GM12878 (cell line): ENCODE measurements at regions not wholly inside any gene's neighbourhood (a gene's known extent, or its start where the extent isn't known, plus 50 kb on each side); places are given as distances from the start of the nearest gene placed in this dataset.

ENCODE experiments used
- DPF2 ChIP-seq: fragments of 450-650 bp; IDR thresholded peaks from 2 replicates; pipeline ENCODE4 v1.6.1; 2017; ENCODE audit warnings: mild to moderate bottlenecking
- EED ChIP-seq: sonication (generic); IDR thresholded peaks from 2 replicates; pipeline ENCODE4 v1.6.1; 2016; ENCODE audit warnings: antibody characterized with exemption, low read depth
- GATAD2B ChIP-seq: fragments of 450-650 bp; conservative IDR thresholded peaks from 2 replicates; pipeline ENCODE4 v1.6.1; 2017; ENCODE audit warnings: low read depth, mild to moderate bottlenecking, moderate library complexity
- IKZF2 ChIP-seq, 2 experiments: fragments of 450-650 bp; IDR thresholded peaks; 2 replicates each; pipeline ENCODE4 v1.6.1; 2017; ENCODE audit warnings: mild to moderate bottlenecking in 2 of 2, moderate library complexity in 2 of 2
- MYB ChIP-seq: fragments of 150-350 bp; IDR thresholded peaks from 2 replicates; pipeline ENCODE4 v1.6.1; 2014; ENCODE audit warnings: mild to moderate bottlenecking, low read depth, low read length, borderline replicate concordance
- NBN ChIP-seq: fragments of 450-650 bp; IDR thresholded peaks from 2 replicates; pipeline ENCODE4 v1.6.1; 2016
- NR2F1 ChIP-seq: fragments of 450-650 bp; conservative IDR thresholded peaks from 2 replicates; pipeline ENCODE4 v1.6.1; 2017; ENCODE audit warnings: mild to moderate bottlenecking
- PML ChIP-seq: IDR thresholded peaks from 2 replicates; pipeline ENCODE4 v1.6.1; 2012; ENCODE audit warnings: low read length, inconsistent platforms
- POU2F2 ChIP-seq: IDR thresholded peaks from 3 replicates; pipeline ENCODE4 v1.6.1; 2011; ENCODE audit warnings: low read depth, mild to moderate bottlenecking, low read length, borderline replicate concordance
- RCOR1 ChIP-seq: conservative IDR thresholded peaks from 2 replicates; pipeline ENCODE4 v1.6.1; 2012; ENCODE audit warnings: low read depth, low read length, improper control_type of control experiment
- SP1 ChIP-seq: IDR thresholded peaks from one replicate; pipeline ENCODE4 v1.6.1; 2011; ENCODE audit warnings: low read depth, low read length
- SPI1 ChIP-seq: IDR thresholded peaks from 2 replicates; pipeline ENCODE4 v1.6.1; 2011; ENCODE audit warnings: low read depth, mild to moderate bottlenecking, low read length, moderate library complexity, borderline replicate concordance; ENCODE audit not compliant: insufficient read depth
- TCF12 ChIP-seq: IDR thresholded peaks from 2 replicates; pipeline ENCODE4 v1.6.1; 2011; ENCODE audit warnings: low read depth, mild to moderate bottlenecking, low read length
- WRNIP1 ChIP-seq: IDR thresholded peaks from 2 replicates; pipeline ENCODE4 v1.6.1; 2011; ENCODE audit warnings: low read depth, low read length, improper control_type of control experiment, borderline replicate concordance
- ZNF622 ChIP-seq: fragments of 450-650 bp; IDR thresholded peaks from 2 replicates; pipeline ENCODE4 v1.6.1; 2017; ENCODE audit warnings: mild to moderate bottlenecking, inconsistent platforms
- TF ChIP-seq, protein P1 (sequence below): fragments of 450-650 bp; formaldehyde crosslinking; IDR thresholded peaks from 2 replicates; pipeline ENCODE4 v1.4.0; 2020; ENCODE audit warnings: mild to moderate bottlenecking, moderate library complexity
- TF ChIP-seq, protein P2 (sequence below): fragments of 450-650 bp; IDR thresholded peaks from 2 replicates; pipeline ENCODE4 v1.6.1; 2017; ENCODE audit warnings: mild to moderate bottlenecking, moderate library complexity
- TF ChIP-seq, protein P3 (sequence below): IDR thresholded peaks from 2 replicates; pipeline ENCODE4 v1.6.1; 2011; ENCODE audit warnings: low read depth, mild to moderate bottlenecking, low read length, moderate library complexity, borderline replicate concordance; ENCODE audit errors: extremely low read depth
- TF ChIP-seq, protein P4 (sequence below): IDR thresholded peaks from 2 replicates; pipeline ENCODE4 v1.6.1; 2011; ENCODE audit warnings: low read depth, low read length, improper control_type of control experiment, borderline replicate concordance
- TF ChIP-seq, protein P5 (sequence below): fragments of 450-650 bp; IDR thresholded peaks from 2 replicates; pipeline ENCODE4 v1.6.1; 2017; ENCODE audit warnings: mild to moderate bottlenecking, low read depth, inconsistent platforms; ENCODE audit not compliant: poor library complexity, severe bottlenecking

DNA sequence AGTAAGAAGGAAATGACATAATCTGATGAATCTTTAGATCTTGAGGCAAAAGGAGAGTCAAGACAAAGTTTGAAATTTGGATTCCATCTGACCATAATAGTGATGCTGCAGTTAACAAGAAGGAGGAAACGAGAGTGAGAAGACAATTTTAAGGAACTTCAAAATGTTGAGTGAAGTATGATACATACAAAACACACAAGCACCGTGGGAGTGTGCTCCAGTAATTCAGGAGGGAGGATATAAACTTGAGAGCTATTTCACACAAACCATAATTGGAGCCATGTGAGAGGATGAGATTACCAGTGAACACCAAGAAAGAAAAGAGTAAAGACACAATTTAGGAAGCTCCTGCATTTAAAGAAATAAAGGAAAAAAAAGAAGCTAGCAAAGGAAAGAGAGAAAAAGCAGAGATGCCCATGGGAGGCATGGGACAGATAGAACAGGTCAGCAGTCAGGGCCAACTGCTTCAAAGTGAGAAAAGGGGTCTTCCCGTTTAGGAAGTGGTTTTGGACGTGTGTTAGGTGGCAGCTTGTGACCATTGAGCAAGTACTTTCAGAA lies 150.7 kb upstream of the SLC7A11 start (continued):
- TF ChIP-seq, protein P1, sequence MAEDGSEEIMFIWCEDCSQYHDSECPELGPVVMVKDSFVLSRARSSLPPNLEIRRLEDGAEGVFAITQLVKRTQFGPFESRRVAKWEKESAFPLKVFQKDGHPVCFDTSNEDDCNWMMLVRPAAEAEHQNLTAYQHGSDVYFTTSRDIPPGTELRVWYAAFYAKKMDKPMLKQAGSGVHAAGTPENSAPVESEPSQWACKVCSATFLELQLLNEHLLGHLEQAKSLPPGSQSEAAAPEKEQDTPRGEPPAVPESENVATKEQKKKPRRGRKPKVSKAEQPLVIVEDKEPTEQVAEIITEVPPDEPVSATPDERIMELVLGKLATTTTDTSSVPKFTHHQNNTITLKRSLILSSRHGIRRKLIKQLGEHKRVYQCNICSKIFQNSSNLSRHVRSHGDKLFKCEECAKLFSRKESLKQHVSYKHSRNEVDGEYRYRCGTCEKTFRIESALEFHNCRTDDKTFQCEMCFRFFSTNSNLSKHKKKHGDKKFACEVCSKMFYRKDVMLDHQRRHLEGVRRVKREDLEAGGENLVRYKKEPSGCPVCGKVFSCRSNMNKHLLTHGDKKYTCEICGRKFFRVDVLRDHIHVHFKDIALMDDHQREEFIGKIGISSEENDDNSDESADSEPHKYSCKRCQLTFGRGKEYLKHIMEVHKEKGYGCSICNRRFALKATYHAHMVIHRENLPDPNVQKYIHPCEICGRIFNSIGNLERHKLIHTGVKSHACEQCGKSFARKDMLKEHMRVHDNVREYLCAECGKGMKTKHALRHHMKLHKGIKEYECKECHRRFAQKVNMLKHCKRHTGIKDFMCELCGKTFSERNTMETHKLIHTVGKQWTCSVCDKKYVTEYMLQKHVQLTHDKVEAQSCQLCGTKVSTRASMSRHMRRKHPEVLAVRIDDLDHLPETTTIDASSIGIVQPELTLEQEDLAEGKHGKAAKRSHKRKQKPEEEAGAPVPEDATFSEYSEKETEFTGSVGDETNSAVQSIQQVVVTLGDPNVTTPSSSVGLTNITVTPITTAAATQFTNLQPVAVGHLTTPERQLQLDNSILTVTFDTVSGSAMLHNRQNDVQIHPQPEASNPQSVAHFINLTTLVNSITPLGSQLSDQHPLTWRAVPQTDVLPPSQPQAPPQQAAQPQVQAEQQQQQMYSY, result no peak
- TF ChIP-seq, protein P2, sequence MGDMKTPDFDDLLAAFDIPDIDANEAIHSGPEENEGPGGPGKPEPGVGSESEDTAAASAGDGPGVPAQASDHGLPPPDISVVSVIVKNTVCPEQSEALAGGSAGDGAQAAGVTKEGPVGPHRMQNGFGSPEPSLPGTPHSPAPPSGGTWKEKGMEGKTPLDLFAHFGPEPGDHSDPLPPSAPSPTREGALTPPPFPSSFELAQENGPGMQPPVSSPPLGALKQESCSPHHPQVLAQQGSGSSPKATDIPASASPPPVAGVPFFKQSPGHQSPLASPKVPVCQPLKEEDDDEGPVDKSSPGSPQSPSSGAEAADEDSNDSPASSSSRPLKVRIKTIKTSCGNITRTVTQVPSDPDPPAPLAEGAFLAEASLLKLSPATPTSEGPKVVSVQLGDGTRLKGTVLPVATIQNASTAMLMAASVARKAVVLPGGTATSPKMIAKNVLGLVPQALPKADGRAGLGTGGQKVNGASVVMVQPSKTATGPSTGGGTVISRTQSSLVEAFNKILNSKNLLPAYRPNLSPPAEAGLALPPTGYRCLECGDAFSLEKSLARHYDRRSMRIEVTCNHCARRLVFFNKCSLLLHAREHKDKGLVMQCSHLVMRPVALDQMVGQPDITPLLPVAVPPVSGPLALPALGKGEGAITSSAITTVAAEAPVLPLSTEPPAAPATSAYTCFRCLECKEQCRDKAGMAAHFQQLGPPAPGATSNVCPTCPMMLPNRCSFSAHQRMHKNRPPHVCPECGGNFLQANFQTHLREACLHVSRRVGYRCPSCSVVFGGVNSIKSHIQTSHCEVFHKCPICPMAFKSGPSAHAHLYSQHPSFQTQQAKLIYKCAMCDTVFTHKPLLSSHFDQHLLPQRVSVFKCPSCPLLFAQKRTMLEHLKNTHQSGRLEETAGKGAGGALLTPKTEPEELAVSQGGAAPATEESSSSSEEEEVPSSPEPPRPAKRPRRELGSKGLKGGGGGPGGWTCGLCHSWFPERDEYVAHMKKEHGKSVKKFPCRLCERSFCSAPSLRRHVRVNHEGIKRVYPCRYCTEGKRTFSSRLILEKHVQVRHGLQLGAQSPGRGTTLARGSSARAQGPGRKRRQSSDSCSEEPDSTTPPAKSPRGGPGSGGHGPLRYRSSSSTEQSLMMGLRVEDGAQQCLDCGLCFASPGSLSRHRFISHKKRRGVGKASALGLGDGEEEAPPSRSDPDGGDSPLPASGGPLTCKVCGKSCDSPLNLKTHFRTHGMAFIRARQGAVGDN, result 0 out of 2 replicates have a peak, but pooled peaks have one; percentile 14
- TF ChIP-seq SP1 (no peak), SPI1 (peak; percentile 23; the same call in 1 of the 2 replicates), RCOR1 (no peak), NBN (peak; percentile 80; the same call in 1 of the 2 replicates), POU2F2 (no peak), NR2F1 (0 out of 2 replicates have a peak, but pooled peaks have one; percentile 35), DPF2 (peak; percentile 60; the same call in 1 of the 2 replicates), TCF12 (0 out of 2 replicates have a peak, but pooled peaks have one; percentile 11), MYB (no peak), WRNIP1 (no peak), GATAD2B (0 out of 2 replicates have a peak, but pooled peaks have one; percentile 37), PML (no peak; the same call in 1 of the 2 replicates), ZNF622 (no peak), IKZF2 (IDR thresholded peaks at IDR 0.05) (peak; percentile 67 to 69; a peak in 3 of 4 replicates), EED (peak; percentile 70)
- TF ChIP-seq, protein P3, sequence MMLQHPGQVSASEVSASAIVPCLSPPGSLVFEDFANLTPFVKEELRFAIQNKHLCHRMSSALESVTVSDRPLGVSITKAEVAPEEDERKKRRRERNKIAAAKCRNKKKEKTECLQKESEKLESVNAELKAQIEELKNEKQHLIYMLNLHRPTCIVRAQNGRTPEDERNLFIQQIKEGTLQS, result no peak
- TF ChIP-seq, protein P4, sequence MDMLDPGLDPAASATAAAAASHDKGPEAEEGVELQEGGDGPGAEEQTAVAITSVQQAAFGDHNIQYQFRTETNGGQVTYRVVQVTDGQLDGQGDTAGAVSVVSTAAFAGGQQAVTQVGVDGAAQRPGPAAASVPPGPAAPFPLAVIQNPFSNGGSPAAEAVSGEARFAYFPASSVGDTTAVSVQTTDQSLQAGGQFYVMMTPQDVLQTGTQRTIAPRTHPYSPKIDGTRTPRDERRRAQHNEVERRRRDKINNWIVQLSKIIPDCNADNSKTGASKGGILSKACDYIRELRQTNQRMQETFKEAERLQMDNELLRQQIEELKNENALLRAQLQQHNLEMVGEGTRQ, result no peak; the same call in 1 of the 2 replicates
- TF ChIP-seq, protein P5, sequence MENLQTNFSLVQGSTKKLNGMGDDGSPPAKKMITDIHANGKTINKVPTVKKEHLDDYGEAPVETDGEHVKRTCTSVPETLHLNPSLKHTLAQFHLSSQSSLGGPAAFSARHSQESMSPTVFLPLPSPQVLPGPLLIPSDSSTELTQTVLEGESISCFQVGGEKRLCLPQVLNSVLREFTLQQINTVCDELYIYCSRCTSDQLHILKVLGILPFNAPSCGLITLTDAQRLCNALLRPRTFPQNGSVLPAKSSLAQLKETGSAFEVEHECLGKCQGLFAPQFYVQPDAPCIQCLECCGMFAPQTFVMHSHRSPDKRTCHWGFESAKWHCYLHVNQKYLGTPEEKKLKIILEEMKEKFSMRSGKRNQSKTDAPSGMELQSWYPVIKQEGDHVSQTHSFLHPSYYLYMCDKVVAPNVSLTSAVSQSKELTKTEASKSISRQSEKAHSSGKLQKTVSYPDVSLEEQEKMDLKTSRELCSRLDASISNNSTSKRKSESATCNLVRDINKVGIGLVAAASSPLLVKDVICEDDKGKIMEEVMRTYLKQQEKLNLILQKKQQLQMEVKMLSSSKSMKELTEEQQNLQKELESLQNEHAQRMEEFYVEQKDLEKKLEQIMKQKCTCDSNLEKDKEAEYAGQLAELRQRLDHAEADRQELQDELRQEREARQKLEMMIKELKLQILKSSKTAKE, result no peak
